ENCODE measurements at regions not wholly inside any gene's neighbourhood (a gene's known extent, or its start where the extent isn't known, plus 50 kb on each side); places are given as distances from the start of the nearest gene placed in this dataset.

DNA sequence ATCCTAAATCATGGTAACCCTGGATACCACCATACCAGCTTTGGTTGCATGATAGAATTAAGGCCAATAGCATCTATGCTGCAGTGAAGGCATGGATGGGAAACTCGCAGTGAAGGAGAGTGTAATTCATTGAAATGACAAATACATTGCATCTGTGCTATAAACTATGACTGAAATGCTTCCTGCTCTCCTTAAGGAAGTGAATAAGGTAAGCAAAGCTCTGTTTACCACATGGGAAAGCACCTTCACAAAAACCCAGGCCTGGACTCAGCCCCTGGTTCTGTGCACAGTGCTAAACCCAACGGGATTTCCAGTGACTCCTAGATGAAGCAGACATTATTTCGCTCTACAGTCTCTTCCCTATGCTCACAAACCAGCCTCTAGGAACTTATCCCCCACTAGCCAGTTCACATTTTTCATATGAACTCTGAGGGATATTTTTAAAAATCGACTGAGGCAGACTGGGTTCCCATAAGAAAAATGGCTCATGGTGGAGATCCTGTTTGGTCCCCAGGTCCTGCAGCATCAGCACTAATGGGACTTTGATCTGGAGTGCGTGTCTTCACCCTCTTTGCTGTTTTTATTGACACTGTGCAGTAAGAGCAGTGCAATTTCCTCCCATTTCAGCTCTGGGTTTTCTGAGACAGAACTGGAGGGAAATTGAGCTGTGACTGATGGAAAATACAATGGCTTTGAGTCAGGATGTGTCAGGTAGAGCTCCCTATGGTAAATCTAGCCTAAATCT lies 362.7 kb downstream of the SIPA1L2 start (continued):
- TF ChIP-seq, protein P1, sequence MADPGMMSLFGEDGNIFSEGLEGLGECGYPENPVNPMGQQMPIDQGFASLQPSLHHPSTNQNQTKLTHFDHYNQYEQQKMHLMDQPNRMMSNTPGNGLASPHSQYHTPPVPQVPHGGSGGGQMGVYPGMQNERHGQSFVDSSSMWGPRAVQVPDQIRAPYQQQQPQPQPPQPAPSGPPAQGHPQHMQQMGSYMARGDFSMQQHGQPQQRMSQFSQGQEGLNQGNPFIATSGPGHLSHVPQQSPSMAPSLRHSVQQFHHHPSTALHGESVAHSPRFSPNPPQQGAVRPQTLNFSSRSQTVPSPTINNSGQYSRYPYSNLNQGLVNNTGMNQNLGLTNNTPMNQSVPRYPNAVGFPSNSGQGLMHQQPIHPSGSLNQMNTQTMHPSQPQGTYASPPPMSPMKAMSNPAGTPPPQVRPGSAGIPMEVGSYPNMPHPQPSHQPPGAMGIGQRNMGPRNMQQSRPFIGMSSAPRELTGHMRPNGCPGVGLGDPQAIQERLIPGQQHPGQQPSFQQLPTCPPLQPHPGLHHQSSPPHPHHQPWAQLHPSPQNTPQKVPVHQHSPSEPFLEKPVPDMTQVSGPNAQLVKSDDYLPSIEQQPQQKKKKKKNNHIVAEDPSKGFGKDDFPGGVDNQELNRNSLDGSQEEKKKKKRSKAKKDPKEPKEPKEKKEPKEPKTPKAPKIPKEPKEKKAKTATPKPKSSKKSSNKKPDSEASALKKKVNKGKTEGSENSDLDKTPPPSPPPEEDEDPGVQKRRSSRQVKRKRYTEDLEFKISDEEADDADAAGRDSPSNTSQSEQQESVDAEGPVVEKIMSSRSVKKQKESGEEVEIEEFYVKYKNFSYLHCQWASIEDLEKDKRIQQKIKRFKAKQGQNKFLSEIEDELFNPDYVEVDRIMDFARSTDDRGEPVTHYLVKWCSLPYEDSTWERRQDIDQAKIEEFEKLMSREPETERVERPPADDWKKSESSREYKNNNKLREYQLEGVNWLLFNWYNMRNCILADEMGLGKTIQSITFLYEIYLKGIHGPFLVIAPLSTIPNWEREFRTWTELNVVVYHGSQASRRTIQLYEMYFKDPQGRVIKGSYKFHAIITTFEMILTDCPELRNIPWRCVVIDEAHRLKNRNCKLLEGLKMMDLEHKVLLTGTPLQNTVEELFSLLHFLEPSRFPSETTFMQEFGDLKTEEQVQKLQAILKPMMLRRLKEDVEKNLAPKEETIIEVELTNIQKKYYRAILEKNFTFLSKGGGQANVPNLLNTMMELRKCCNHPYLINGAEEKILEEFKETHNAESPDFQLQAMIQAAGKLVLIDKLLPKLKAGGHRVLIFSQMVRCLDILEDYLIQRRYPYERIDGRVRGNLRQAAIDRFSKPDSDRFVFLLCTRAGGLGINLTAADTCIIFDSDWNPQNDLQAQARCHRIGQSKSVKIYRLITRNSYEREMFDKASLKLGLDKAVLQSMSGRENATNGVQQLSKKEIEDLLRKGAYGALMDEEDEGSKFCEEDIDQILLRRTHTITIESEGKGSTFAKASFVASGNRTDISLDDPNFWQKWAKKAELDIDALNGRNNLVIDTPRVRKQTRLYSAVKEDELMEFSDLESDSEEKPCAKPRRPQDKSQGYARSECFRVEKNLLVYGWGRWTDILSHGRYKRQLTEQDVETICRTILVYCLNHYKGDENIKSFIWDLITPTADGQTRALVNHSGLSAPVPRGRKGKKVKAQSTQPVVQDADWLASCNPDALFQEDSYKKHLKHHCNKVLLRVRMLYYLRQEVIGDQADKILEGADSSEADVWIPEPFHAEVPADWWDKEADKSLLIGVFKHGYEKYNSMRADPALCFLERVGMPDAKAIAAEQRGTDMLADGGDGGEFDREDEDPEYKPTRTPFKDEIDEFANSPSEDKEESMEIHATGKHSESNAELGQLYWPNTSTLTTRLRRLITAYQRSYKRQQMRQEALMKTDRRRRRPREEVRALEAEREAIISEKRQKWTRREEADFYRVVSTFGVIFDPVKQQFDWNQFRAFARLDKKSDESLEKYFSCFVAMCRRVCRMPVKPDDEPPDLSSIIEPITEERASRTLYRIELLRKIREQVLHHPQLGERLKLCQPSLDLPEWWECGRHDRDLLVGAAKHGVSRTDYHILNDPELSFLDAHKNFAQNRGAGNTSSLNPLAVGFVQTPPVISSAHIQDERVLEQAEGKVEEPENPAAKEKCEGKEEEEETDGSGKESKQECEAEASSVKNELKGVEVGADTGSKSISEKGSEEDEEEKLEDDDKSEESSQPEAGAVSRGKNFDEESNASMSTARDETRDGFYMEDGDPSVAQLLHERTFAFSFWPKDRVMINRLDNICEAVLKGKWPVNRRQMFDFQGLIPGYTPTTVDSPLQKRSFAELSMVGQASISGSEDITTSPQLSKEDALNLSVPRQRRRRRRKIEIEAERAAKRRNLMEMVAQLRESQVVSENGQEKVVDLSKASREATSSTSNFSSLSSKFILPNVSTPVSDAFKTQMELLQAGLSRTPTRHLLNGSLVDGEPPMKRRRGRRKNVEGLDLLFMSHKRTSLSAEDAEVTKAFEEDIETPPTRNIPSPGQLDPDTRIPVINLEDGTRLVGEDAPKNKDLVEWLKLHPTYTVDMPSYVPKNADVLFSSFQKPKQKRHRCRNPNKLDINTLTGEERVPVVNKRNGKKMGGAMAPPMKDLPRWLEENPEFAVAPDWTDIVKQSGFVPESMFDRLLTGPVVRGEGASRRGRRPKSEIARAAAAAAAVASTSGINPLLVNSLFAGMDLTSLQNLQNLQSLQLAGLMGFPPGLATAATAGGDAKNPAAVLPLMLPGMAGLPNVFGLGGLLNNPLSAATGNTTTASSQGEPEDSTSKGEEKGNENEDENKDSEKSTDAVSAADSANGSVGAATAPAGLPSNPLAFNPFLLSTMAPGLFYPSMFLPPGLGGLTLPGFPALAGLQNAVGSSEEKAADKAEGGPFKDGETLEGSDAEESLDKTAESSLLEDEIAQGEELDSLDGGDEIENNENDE (IDR thresholded peaks at IDR 0.05; ENCODE audit: insufficient replicate concordance, low read length): no peak
- no peak for TF ChIP-seq RXRA (IDR thresholded peaks at IDR 0.05; ENCODE audit: insufficient read depth, low read depth, low read length)
- TF ChIP-seq SUZ12 (IDR thresholded peaks at IDR 0.05; ENCODE audit: low read length): no peak
- TF ChIP-seq KDM1A (IDR thresholded peaks at IDR 0.05; ENCODE audit: borderline replicate concordance, low read length): no peak
- TF ChIP-seq BACH1 (IDR thresholded peaks at IDR 0.05; ENCODE audit: low read length): no peak
- no peak for TF ChIP-seq POLR2A (IDR thresholded peaks at IDR 0.05; ENCODE audit: control extremely low read depth in 1 of 2, low read depth in 2 of 2, low read length in 2 of 2)
- no peak for TF ChIP-seq CTBP2 (IDR thresholded peaks at IDR 0.05; ENCODE audit: borderline replicate concordance, insufficient read depth, insufficient read length, low read length)
- TF ChIP-seq SP4 (IDR thresholded peaks at IDR 0.05; ENCODE audit: low read length): no peak
- no peak for TF ChIP-seq POU5F1 (IDR thresholded peaks at IDR 0.05; ENCODE audit: low read depth, low read length)

Measured in H1 (cell line).